NOMO-1 (cell line): ENCODE measurements at regions not wholly inside any gene's neighbourhood (a gene's known extent, or its start where the extent isn't known, plus 50 kb on each side); places are given as distances from the start of the nearest gene placed in this dataset.
"Not testable (repeated sequence)": the region's sequence is repeated elsewhere in the genome, so short reads cannot be mapped to it uniquely, and the experiment has no call there.

ENCODE experiments used
- DNase-seq, 2 experiments: peaks; one replicate each; lab custom pipeline; 2025; ENCODE audit not compliant: unreplicated experiment in 2 of 2; lab: John Stamatoyannopoulos, UW

DNA sequence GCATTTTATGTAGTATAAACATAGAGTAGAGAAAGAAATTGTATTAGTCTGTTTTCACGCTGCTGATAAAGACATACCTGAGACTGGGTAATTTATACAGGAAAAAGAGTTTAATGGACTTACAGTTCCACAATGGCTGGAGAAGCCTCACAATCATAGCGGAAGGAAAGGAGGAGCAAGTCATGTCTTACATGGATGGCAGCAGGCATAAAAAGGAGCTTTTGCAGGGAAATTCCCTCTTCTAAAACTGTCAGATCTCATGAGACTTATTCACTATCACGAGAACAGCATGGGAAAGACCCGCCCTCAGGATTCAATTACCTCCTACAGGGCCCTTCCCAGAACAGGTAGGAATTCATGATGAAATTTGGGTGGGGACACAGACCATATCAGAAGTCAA is 98.1 kb downstream of the ARRDC3 start:
- not testable (repeated sequence) for DNase-seq

DNA sequence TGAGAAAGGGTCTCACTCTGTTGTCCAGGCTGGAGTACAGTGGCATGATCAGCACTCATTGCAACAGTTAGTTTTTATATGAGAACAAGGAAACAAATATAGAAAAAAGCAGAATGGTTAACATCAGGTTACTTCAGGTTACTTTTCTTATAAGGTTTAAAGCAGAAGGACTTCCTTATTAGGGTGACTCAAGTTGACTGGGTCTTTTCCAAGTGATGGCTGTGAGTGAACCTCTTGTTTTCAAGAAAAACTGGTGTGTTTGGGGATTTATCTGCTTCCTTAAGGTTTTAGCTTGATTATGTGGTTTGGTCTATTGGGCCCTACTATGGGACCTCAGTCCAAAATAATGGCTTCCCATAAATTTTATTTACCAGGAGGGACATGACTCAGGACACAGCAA is 99.2 kb downstream of the ARRDC3 start:
- peak in 1 of 2 experiments; percentile 9 for DNase-seq

- no peak for DNase-seq
Measured at GRCh38 chr5:91283326-91283725, 99.8 kb downstream of the ARRDC3 start.

DNA sequence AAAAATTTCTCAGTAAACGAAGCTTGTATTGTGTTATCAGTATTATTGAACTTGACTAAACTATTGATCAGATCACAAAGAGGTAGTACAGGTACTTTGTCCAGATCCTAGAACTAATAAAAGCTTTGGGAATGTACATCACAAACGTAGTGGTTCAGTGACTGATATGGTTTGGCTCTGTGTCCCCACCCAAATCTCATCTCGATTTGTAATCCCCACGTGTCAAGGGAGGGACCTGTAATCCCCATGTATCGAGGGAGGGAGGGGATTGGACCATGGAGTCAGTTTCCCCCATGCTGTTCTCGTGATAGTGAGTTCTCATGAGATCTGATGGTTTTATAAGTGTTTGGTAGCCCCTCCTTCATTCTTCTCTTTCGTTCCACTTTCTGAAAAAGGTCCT is 100.9 kb downstream of the ARRDC3 start:
- DNase-seq = no peak

DNA sequence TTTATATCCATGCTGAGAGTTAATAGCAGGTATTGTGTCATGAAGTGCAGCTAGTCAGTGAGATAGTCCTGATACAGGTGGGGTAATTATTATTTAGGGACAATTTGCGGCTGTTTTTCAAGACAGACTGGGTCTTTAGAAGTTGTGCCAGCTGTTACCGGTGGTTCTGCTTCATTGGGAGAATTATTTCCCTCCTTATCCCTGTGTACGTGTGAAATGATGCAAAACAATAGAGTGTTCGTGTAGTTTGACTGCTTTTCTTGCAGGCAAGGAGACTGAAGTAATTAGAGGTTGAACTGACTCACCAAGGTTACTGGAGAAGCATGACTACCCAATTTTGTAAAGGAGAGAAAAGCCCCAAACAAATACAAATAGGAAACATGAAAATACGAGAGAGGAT is 101.7 kb downstream of the ARRDC3 start:
- DNase-seq = peak in 1 of 2 experiments; percentile 8

GRCh38 chr5:91280362-91281269 is 102.5 kb downstream of the ARRDC3 start:
- peak; percentile 78 to 79 for DNase-seq

- no peak for DNase-seq
Measured at GRCh38 chr5:91277840-91278239, 105.3 kb downstream of the ARRDC3 start.

DNA sequence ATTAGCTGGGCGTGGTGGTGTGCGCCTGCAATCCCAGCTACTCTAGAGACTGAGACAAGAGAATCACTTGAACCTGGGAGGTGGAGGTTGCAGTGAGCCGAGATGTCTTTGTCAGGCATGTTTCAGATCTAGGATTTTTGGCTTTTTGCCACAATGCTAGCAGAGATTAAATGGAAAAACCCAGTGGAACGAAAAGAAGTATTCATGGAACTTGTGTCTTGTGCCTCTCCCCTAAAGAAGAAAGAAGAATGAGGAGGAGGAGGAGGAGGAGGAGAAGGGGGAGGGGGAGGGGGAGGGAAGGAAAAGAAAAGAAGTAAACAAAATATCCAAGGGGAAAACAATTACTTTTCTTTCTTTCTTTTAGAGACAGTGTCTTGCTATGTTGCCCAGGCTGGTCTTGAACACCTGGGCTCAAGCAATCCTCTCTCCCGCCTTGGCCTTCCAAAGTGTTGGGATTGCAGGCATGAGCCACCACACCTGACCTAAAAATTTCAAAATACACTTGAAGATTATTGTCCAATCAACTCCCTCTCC is 106.0 kb downstream of the ARRDC3 start:
- DNase-seq = no peak

GRCh38 chr5:91272858-91273257 is 110.3 kb downstream of the ARRDC3 start:
- DNase-seq = peak; percentile 8 to 52

- no peak for DNase-seq
Measured at GRCh38 chr5:91271999-91272398, 111.1 kb downstream of the ARRDC3 start.

DNA sequence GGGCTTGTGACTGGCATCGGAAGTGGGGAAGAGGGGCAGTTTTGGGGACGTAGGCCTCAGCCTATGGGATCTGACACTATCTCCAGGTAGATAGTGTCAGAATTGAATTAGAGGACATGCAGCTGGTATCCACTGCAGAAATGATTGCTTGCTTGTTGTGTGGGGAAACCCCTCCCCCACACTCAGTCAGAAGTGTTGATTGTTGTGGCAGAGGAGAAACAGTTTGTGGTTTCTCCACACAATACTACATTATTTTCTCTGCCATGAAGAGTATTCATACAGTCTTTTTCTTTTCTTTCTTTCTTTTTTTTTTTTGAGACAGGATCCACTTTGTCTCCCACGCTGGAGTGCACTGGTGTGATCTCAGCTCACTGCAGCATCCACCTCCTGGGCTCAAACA is 113.9 kb downstream of the ARRDC3 start:
- DNase-seq = no peak

DNA sequence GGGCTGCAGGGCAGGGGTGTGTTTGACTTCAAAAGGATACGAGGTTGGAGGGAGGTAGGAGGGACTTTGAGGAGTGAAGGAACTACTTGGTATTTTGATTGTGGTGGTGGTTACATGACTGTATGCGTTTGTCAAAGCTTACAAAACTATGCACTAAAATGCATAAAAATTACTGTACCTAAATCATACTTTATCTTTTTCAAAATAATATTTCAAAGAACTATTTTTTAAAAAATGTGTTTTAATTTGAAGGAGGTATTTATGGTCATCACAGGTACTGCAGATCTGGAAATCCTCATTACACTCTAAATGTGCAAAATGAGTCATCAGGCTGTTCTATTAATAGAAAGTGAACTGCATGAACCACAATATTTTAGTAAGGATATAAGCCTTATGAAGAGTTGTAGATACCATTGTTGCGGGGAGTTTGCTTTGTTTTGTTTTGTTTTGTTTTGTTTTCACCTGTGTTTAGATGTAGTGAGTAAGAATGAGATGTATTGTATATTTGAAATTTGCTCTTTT is 116.9 kb downstream of the ARRDC3 start:
- peak; percentile 17 to 60 for DNase-seq

- no peak for DNase-seq
Measured at GRCh38 chr5:91264311-91265051, 118.6 kb downstream of the ARRDC3 start.

GRCh38 chr5:91263898-91264297 is 119.2 kb downstream of the ARRDC3 start:
- DNase-seq = no peak

DNA sequence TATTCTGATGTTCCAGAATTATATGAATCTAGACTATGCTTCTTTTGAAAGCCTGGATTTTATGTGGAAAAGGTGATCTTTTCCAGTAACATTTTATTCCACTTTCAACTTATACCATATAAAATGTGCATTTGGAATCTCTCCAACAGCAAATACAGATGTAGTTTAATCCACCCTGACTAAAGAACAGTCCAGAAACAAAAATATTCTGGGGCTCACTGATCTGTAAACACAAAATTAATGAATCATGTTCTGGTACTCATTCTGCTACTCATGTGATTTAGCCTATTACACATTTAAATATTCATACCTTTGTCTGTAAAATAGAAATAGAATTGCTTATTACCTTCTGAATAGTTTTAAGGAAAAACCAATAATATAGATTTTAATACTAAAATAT is 125.8 kb downstream of the ARRDC3 start:
- DNase-seq = no peak

DNA sequence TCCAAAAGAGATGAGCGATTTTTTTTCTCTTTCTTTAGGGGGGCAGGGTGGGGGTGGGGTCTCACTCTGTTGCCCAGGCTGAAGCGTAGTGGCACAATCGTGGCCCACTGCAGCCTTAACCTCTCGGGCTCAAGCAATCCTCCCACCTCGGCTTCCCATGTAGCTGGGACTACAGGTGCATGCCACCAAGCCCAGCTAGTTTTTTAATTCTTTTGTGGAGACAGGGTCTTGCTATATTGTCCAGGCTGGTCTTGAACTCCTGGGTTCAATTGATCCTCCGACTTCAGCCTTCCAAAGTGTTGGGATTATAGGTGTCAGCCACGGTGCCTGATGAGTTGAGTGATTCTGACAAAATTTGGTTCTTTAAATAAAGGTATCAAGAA is 127.0 kb downstream of the ARRDC3 start:
- DNase-seq = no peak

DNA sequence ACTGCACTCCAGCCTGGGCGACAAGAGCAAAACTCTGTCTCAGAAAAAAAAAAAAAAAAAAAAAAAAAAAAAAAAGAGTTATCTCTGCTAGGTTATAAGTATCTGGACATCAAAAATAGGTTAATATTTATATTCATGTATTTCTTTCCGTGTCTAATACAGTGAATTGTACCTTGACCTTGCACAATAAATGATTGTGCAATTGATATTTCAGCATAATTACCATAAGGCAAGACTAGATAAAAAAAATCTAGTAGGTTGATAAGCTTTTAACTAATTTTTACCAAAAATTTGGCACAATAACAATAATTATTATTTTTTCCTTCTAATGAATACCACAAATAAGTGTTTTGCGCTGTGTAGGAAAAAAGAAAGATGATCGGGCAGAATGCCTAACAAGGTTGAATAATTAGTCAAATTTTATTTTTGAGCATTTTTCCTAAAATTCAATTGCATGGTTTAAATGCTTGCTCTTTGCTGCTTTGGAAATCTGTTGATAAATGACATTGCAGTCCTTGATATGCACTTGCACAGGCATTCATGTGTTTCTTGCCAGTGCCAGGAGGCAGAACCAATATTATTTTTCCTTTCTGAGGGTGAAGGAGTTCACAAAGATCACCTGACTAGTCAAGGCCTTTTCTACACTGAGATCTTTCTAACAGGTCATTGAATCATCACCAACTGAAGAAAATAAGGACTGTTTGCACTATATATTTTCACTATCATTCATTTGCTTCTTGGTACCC is 127.5 kb downstream of the ARRDC3 start:
- DNase-seq = peak in 1 of 2 experiments; percentile 18

- DNase-seq = no peak
Measured at GRCh38 chr5:91252916-91253315, 130.2 kb downstream of the ARRDC3 start.

- DNase-seq = no peak
Measured at GRCh38 chr5:91245871-91246270, 137.2 kb downstream of the ARRDC3 start.

DNA sequence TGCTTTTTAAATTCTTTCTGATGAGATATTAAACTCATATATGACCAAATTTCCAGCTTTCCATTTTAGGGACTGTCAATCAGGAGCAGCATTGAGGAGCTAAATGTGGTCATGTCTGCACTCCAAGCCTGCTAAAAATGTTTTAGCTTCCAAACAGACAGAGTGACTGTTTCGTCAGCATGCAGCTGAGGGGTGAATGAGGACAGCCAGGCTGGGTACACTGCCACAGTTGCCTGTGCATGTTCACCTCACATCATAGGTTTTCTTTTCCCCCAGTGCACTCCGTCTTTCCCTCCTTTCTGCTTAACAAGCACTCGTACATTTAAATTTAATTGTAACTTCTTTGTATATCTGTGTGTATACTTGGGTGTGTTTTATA is 138.1 kb downstream of the ARRDC3 start:
- DNase-seq = no peak
